HG03521 (cell line): ENCODE measurements at regions not wholly inside any gene's neighbourhood (a gene's known extent, or its start where the extent isn't known, plus 50 kb on each side); places are given as distances from the start of the nearest gene placed in this dataset.
"Not testable (repeated sequence)": the region's sequence is repeated elsewhere in the genome, so short reads cannot be mapped to it uniquely, and the experiment has no call there.

Source experiments
- ATAC-seq: cut with Tn5 transposase; IDR thresholded peaks from one replicate; pipeline ENCODE4 v1.9.1; 2021; ENCODE audit warnings: mild to moderate bottlenecking, moderate library complexity; ENCODE audit not compliant: unreplicated experiment

GRCh38 chr7:81298951-81299666 is 380.3 kb upstream of the SEMA3C start:
- ATAC-seq, result no peak

DNA sequence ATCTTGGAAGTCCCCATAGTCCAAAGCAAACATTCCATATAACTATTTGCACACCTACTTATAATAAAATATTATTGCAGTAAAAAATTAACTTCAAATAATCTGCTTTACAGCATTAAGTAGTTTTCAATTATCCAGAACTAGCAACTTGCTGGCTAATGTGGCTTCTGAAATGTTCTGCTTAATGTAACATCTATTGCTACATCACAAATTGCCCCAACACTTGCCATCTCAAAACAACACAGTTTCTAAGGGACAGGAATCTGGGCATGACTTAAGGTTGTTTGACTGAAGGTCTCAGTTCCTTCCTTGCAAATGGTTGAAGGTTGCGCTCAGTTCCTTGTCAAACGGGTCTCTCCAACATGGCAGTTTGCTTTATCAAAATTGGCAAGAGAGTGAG is 378.5 kb upstream of the SEMA3C start:
- no peak for ATAC-seq

- no peak for ATAC-seq
Measured at GRCh38 chr7:81296726-81297125, 377.9 kb upstream of the SEMA3C start.

- ATAC-seq, result no peak
Measured at GRCh38 chr7:81294897-81295515, 376.2 kb upstream of the SEMA3C start.

- no peak for ATAC-seq
Measured at GRCh38 chr7:81293806-81294205, 375.0 kb upstream of the SEMA3C start.

DNA sequence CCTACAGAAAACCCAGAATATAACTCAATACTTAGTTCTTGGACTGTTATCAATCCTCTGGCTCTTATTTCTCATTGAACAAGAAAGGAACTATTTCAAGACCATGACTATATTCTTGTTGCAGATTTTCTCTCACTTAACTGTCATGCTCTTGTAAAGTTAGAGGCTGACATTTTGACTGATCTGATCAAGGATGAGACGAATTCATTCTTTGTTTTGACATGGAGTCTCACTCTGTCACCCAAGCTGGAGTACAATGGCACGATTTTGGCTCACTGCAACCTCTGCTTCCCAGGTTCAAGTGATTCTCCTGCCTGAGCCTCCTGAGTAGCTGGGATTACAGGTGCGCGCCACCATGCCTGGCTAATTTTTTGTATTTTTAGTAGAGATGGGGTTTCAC is 367.9 kb upstream of the SEMA3C start:
- not testable (repeated sequence) for ATAC-seq

- ATAC-seq, result no peak
Measured at GRCh38 chr7:81285142-81285871, 366.5 kb upstream of the SEMA3C start.

- no peak for ATAC-seq
Measured at GRCh38 chr7:81284576-81284975, 365.7 kb upstream of the SEMA3C start.

GRCh38 chr7:81280531-81280930 is 361.7 kb upstream of the SEMA3C start:
- ATAC-seq, result no peak

- no peak for ATAC-seq
Measured at GRCh38 chr7:81277691-81278090, 358.8 kb upstream of the SEMA3C start.

DNA sequence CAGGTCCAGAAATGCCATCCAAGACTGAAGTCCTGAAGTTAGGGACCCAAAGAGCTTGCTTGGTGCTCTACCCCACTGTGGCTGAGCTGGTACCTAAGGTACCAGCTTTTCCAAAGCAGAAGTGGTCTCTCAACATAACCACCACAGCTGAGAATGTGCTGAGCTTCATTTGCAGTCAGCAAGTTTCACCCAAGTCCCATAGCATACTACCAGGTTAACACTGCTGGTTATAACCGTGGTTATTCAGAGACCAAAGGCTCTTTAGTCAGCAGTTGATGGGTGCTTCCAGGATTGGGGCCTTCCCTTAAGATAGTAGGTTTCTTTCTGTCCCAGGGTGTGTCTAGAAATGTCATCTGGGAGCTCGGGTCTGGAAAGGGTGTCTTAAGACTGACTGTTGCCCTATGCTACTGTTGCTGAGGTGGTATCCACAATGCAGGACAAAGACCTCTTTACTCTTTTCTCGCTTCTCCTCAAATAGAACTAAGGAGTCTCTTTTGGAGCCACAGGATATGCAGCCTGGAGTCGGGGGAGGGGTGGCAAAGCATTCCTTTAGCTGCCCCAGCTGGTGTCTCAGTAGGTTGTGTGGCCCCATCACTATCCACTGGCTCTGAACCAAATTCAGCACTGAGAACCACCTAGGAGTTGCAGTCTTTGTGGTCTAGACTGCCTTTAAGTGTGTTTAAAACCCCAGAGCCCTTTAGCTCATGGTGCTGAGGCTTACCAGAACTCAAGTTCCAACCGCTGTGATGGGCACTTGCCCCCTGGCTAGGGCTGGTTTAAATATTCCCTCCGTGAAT is 354.9 kb upstream of the SEMA3C start:
- no peak for ATAC-seq

DNA sequence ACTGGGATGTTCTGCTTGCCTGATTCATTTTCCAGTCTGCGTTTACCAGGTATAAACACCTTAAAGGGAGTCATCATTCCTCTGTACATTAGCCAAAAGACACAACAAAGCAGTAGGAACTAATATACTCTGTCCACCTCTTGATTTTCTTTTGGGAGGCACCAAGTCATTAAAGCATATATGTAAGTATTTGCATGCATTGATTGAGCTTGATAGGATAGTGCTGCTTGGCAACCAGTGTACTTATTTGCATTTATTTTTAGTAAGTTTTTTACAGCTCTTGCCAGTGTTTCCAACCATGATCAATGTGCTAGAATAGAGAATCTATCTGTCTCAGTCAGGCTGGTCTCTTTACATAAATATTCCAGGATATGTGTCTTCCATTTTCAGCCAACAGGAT is 353.3 kb upstream of the SEMA3C start:
- ATAC-seq, result no peak

- no peak for ATAC-seq
Measured at GRCh38 chr7:81268551-81268950, 349.7 kb upstream of the SEMA3C start.

DNA sequence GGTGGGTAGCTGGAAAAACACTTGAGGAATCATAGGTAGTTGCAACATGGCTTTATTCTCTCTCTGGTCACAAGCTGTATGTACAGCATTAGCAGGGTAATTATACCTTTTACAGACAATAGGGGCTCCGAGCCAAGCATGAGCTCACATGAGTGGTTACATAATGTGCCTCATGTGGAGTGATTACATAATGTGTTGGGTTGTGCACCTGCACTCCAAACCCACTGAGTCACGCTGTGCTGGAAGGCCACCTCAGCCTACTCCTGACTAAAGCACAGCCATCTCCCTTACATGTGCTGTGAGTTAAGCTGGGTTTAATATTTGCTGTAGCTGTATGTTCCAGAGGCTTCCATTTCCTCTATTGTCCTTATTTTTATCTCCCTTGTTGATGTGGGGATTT is 348.7 kb upstream of the SEMA3C start:
- no peak for ATAC-seq

GRCh38 chr7:81264116-81264515 is 345.3 kb upstream of the SEMA3C start:
- no peak for ATAC-seq

DNA sequence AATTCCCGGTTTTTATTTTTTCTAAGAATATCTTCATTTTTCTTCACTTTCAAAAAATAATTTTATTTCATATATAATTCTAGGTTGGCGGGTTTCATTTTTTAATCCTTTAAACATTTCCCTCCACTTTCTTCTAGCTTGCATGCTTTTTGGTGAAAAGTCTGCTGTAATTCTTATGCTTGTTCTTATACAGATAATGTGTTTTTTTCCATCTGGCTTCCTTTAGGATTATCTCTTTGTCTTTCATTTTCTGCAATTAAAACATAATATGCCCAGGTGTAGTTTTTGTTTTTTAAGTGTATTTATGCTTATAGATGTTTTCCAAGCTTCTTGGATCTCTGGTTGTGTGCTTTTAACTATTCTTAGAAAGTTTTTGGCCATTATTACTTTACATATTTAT is 341.3 kb upstream of the SEMA3C start:
- ATAC-seq, result no peak

DNA sequence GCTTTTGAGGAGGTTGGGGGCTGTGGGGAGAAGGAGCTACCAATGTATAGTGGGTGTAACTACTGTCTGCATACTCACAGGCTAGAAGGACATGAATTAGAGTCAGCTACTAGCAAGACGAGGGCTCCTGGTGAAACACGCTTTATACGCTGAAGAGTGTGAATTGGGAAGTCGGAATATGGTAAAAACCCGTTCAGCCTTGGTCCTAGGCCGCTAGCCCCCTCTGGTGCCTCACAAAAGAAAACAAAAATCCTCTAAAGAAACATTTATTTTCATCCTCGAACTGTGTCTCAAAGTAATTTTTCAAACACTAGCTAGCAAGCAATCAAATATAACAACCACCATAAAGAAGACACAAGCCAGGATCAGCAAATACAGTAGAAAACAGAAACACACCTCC is 338.1 kb upstream of the SEMA3C start:
- ATAC-seq, result no peak

DNA sequence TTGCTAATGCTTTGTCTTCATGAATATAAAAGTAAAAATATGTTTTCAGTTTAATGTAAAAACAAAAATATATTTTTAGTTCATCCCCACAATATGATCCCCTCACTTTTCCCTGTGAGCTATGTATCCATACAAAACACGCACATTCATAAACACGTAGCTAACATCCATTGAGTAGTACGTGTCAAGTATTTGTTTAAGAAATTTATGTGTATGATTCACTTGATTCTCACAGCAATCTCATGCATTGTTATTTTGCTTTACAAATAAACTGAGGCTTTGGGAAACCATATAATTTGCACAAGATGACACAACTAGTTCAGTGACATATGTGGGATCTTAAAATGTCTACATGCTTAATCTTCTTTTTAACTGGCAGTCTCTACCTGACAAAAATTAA is 329.6 kb upstream of the SEMA3C start:
- no peak for ATAC-seq

DNA sequence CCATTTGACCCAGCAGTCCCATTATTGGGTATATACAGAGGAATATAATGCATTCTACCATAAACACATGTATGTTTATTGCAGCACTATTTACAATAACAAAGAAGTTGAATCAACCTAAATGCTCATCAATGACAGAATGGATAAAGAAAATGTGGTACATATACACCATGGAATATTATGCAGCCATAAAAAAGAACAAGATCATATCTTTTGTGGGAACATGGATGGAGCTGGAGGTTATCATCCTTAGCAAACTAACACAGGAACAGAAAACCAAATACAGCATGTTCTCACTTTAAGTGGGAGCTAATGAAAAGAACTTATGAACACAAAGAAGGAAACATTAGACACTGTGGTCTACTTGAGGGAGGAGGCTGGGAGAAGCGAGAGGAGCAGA is 328.5 kb upstream of the SEMA3C start:
- ATAC-seq, result not testable (repeated sequence)

- no peak for ATAC-seq
Measured at GRCh38 chr7:81245353-81245752, 326.5 kb upstream of the SEMA3C start.

DNA sequence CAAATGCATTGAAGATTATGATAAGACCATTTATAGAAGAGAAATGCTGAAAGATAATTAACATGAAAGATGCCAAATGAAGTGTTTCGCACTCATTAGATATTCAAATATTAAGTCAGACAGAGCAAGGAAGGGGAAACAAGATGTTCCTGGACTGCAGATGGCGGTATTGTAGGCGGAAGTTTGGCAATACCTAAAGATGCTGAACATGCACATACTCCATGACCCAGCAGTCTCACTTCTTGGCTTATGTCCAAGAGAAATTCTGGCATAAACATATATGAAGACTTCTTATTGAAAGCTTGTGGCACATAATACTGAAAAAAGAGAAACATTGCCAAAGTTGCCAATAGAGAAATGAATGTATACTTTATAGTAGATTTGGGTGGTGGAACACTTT is 325.4 kb upstream of the SEMA3C start:
- ATAC-seq, result no peak
